CD4-positive, alpha-beta T cell treated with Interferon alpha-2 for 1 hour (primary cell): ENCODE measurements at regions not wholly inside any gene's neighbourhood (a gene's known extent, or its start where the extent isn't known, plus 50 kb on each side); places are given as distances from the start of the nearest gene placed in this dataset.

Source experiments
- DNase-seq, 2 donors: peaks; one replicate each; pipeline ENCODE4 v3.0.0-alpha.2; 2020 to 2022

- DNase-seq = no peak
Measured at GRCh38 chrX:69083361-69083760, 81.9 kb downstream of the PJA1 start.

- DNase-seq = no peak
Measured at GRCh38 chrX:69082753-69083150, 82.5 kb downstream of the PJA1 start.

- DNase-seq = no peak
Measured at GRCh38 chrX:69082055-69082752, 83.0 kb downstream of the PJA1 start.

GRCh38 chrX:69080855-69081465, 84.3 kb downstream of the PJA1 start:
- DNase-seq = no peak

- no peak for DNase-seq
Measured at GRCh38 chrX:69079268-69079667, 86.0 kb downstream of the PJA1 start.

GRCh38 chrX:69077895-69078455, 87.3 kb downstream of the PJA1 start:
- DNase-seq = no peak

- no peak for DNase-seq
Measured at GRCh38 chrX:69076088-69076487, 89.2 kb downstream of the PJA1 start.

GRCh38 chrX:69074726-69075125, 90.5 kb downstream of the PJA1 start:
- DNase-seq = no peak

- DNase-seq = no peak
Measured at GRCh38 chrX:69073721-69074120, 91.5 kb downstream of the PJA1 start.

- DNase-seq = no peak
Measured at GRCh38 chrX:69073241-69073640, 92.0 kb downstream of the PJA1 start.

GRCh38 chrX:69072486-69073006, 92.7 kb downstream of the PJA1 start:
- no peak for DNase-seq

GRCh38 chrX:69070949-69071650, 94.2 kb downstream of the PJA1 start:
- no peak for DNase-seq

- DNase-seq = no peak
Measured at GRCh38 chrX:69069876-69070275, 95.4 kb downstream of the PJA1 start.

GRCh38 chrX:69069086-69069445, 96.2 kb downstream of the PJA1 start:
- no peak for DNase-seq

- no peak for DNase-seq
Measured at GRCh38 chrX:69068301-69069085, 96.8 kb downstream of the PJA1 start.

GRCh38 chrX:69067841-69068240, 97.4 kb downstream of the PJA1 start:
- DNase-seq = no peak

GRCh38 chrX:69066966-69067525, 98.2 kb downstream of the PJA1 start:
- no peak for DNase-seq

- no peak for DNase-seq
Measured at GRCh38 chrX:69066021-69066757, 99.1 kb downstream of the PJA1 start.

GRCh38 chrX:69065451-69065850, 99.8 kb downstream of the PJA1 start:
- no peak for DNase-seq

GRCh38 chrX:69063486-69063885, 101.8 kb downstream of the PJA1 start:
- DNase-seq = no peak

GRCh38 chrX:69062493-69062892, 102.8 kb downstream of the PJA1 start:
- DNase-seq = no peak
